GM19351 (cell line): ENCODE measurements at regions not wholly inside any gene's neighbourhood (a gene's known extent, or its start where the extent isn't known, plus 50 kb on each side); places are given as distances from the start of the nearest gene placed in this dataset.
"Not testable (repeated sequence)": the region's sequence is repeated elsewhere in the genome, so short reads cannot be mapped to it uniquely, and the experiment has no call there.

Experiments
- ATAC-seq: cut with Tn5 transposase; IDR thresholded peaks from one replicate; pipeline ENCODE4 v1.9.1; 2021; ENCODE audit warnings: mild to moderate bottlenecking, moderate library complexity; ENCODE audit not compliant: unreplicated experiment

DNA sequence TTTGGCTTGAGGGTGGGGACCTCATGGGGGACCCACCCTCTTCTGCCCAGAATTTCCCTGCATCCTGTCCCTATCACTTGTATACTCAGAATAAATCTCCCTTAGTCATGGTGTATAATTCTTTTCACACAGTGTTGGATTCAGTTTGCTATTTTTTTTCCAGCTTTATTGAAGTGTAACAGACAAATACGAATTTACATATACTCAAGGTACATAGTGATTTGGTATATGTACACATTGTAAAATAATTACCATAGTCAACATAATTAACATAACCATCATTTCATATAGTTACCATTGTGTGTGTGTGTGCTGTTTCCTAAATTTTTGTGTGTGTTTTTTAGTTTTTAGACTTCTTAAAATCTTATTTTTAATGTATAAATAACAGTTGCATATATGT is 269.9 kb downstream of the CNTNAP3 start:
- ATAC-seq: not testable (repeated sequence)

GRCh38 chr9:39015178-39015577 is 272.8 kb downstream of the CNTNAP3 start:
- ATAC-seq: not testable (repeated sequence)

DNA sequence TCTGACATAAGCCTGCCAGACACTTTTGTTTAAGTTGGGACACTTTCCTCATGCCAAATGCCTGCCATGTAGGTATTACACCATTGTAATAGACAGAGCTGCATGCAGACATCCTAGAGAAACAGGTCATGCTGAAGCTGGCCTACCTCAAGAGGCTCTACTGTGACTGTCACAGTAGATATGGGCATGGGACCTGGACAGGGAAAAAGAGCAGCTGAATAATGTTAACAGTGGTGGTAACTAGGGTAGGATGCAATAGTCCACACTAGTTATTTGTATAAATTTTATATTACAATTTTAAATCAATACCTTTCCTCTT is 273.2 kb downstream of the CNTNAP3 start:
- ATAC-seq: not testable (repeated sequence)

GRCh38 chr9:39014096-39014804 is 273.7 kb downstream of the CNTNAP3 start:
- not testable (repeated sequence) for ATAC-seq

DNA sequence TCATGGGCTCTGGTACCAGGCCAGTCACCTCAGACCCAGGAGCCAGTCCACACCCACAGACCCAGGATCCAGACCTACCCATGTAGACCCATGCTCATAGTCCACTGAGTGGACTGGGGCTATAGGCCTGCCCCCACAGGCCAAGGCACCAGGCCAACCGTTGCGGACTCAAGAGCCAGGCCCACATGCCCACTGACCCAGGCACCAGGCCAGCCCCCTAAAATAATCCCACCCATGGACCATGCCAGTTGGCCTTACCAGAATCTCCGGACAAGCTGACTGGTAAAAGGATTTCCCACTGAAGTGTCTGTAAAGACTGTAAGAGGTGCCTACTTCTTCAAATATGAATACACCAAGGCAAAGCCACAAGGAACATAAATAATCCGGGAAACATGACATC is 278.2 kb downstream of the CNTNAP3 start:
- ATAC-seq: not testable (repeated sequence)

DNA sequence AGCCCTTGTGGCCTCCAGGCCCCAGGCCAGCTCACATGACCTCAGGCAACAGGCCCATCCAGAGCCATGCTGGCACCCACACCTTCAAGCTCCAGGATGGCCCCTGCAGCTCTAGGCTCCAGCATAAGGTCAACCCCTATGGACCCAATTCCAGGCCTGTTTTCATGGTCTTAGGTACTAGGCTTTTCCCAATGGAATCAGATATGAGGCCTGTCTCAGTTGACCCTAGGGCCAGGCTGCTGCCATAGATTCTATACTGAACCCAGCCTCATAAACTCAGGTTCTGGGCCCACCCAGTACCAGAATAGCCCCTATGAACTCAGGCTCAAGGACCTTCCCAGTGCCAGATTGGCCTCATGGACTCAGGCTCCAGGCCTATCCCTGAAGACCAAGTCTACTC is 278.6 kb downstream of the CNTNAP3 start:
- ATAC-seq: not testable (repeated sequence)

DNA sequence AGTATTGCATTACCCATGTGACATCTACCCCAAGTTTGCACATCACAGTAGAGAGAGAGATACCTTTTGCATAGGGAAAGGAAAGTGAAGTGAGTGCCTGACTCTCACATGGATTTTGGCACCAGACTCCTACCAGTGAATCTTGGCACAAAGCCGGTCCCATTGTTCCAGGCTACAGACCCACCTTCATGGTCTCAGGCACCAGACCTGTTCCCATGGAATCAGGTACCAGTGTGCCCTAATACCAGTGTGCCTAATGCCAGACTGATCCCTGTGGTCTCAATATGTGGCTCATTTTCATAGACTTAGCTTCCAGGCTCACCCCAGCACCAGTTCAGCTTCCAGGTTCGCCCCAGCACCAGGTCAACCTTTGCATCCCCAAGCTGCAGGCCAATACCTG is 279.1 kb downstream of the CNTNAP3 start:
- not testable (repeated sequence) for ATAC-seq

GRCh38 chr9:39005736-39006135 is 282.2 kb downstream of the CNTNAP3 start:
- ATAC-seq: not testable (repeated sequence)

DNA sequence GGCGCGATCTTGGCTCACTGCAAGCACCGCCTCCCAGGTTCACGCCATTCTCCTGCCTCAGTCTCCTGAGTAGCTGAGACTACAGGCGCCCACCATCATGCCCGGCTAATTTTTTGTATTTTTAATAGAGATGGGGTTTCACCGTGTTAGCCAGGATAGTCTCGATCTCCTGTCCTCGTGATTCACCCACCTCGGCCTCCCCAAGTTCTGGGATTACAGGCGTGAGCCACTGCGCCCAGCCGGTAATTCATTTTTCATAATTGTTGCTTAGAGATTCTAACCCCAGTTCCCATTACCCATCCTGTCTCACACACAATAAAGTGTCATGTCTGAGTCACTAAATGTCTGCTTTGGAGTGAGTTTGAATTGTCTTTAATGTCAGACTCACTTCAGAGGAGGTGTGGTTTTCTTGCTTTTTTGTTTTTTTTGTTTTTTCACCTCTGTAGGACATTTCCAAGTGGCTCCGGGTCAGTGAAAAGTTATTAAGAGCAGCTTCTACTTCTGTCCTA is 281.2 kb upstream of the FAM240B start:
- not testable (repeated sequence) for ATAC-seq

DNA sequence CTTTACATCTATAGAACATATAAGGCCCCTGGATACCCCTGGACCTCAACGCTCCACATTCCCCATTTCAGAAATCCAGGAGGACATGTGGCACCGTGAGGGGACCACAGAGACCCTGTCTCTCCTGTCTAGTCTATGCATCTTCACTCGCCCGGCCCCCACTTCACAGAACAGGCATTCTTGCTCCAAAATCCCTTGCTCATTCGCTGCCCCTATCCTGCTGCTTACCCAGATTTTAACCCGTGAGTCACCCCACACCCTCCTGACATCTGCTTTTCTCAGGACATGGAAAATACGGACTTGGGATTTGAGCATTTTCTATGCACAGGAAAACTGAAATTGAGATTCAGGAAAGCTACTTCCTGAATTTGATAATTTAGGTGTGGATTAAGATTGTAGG is 279.3 kb upstream of the FAM240B start:
- ATAC-seq: not testable (repeated sequence)

DNA sequence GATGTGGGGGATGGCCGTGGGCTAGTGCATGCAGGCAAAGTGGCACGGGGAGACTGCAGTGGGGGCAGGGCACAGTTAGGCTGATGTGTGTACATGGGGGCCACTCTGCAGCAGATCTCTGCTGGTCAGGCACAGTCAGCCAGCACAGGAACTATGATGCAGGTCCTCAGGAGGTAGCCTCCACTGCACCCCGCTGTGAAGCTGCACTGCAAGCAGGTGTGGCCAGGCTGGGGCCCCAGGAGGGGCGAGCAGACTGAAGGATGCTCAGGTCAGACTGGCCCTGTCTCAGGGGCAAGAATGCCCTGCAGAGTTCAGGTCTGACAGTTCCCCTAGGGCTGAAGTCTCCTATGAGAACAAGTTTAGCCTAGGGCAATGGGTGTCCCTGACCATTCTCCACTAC is 273.8 kb upstream of the FAM240B start:
- not testable (repeated sequence) for ATAC-seq

DNA sequence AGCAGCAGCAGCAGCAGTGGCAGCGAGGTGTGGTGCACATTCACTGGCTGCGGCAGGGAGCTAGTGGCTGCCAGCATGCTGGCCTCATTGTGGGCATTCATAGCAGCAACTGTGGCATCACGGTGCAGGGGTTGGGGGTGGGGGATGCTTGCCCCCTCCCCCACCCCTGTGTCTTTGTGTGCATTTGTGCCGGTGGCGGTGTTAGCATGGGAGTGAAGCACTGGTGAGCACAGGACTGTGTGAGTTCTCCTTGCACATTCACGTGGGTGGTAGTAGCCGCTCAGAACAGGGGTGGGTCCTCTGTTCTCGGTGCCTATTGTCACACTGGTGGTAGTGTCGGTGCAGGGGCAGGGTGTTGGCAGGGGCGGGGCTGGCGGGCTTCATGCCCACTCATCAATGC is 273.2 kb upstream of the FAM240B start:
- not testable (repeated sequence) for ATAC-seq

DNA sequence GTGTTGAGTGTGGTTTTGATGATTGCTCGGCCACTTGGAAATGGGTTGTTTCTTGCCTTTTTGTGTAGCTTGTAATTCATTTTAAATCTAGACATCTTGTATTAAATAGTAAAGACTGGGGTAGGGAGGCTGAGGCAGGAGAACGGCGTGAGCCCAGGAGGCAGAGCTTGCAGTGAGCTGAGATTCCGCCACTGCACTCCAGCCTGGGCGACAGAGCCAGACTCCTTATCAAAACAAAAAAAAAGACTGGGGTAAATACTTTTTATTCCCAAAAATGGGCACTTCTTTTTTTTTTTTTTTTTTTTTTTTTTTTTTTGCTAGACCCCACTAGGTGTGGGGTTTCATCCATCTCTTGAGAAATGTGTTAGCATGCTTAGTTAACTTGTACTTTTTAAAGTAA is 258.8 kb upstream of the FAM240B start:
- ATAC-seq: not testable (repeated sequence)

- not testable (repeated sequence) for ATAC-seq
These were observed 249.5 kb upstream of the FAM240B start for GRCh38 chr9:38969480-38969879.

GRCh38 chr9:38968651-38969374 is 248.9 kb upstream of the FAM240B start:
- ATAC-seq: not testable (repeated sequence)

GRCh38 chr9:38967866-38968265 is 247.9 kb upstream of the FAM240B start:
- ATAC-seq: not testable (repeated sequence)

DNA sequence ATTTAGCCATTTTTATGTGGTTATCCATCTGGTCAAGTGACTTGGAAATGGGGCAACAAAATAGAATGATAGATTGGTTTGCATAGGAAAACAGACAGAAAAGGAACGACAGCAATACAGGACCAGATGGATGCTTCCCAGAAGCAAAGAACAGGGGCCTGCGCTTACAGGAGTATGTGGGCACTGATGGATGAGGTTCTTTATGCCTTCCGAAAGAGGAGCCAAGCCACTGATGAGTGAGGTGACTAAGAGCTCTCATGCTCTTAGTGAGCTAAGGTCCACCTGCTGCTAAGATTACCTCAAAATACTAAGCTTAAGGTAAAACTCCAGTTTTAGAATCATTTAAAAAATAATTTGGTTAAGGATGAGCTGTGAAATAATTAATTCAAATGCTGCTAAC is 247.4 kb upstream of the FAM240B start:
- not testable (repeated sequence) for ATAC-seq

DNA sequence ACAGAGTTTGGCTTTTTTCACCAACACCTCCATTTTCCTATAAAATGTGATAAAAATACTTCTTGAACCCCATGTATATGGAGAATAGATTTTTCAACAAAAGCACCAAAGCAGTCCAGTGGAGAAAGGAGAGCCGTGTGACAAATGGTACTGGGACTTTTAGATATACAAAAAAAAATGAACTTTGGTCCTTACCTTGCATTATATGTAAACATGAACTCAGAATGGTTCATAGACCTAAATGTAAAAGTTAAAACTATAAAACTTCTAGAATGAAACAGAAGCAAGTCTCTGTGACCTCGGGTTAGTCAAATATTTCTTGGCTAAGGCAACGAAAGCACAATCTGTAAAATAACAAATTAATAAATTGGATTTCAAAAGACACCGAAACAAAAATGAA is 239.9 kb upstream of the FAM240B start:
- not testable (repeated sequence) for ATAC-seq

DNA sequence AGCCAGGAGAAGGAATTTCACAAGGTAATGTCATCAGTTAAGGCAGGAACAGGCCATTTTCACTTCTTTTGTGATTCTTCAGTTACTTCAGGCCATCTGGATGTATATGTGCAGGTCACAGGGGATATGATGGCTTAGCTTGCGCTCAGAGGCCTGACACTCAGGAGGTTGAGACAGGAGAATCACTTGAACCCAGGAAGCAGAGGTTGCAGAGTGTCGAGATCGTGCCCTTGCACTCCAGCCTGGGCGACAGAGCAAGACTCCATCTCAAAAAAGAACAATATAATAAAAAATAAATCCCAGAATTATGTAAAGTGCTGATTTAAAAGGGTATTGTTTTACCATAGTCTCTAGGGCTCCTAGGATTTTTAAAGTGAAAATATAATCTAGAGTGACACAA is 235.9 kb upstream of the FAM240B start:
- ATAC-seq: not testable (repeated sequence)

DNA sequence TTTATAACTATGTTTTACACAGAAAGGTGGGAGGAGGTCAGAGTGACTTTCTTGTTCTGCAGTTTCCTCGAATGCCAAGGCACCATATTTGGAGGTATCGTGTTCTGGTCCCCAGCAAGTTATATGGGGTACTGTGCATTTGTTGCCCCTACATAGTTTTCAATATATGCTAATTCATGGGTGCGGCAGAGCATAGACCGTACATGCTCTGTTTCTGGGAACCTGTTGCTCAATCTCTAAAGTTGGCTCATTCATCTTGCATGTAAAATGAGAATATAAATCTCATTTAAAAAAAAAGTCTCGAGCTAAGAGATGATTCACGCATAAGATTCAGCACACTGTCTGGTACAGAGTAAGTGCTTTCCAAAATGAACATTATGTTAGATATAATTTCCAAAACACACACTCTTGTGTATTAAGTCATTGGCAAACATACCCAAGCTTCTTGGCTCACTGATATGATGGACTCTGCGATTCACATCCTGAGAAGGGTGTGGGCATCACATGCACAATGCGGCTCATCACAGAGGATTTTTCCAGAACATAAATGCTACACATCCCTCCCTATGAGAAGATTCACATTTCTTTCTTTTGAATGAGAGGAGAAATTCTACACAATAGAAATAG is 232.9 kb upstream of the FAM240B start:
- ATAC-seq: not testable (repeated sequence)

GRCh38 chr9:38945929-38946570 is 226.1 kb upstream of the FAM240B start:
- not testable (repeated sequence) for ATAC-seq
